ENCODE measurements at regions not wholly inside any gene's neighbourhood (a gene's known extent, or its start where the extent isn't known, plus 50 kb on each side); places are given as distances from the start of the nearest gene placed in this dataset.

GRCh38 chr11:121810291-121810690 lies 305.7 kb downstream of the BLID start:
- TF ChIP-seq CTCF (IDR thresholded peaks at IDR 0.05) (no peak), POLR2A (IDR thresholded peaks at IDR 0.05) (no peak)

Measured in breast epithelium (tissue), 3 donors.